ENCODE measurements at regions not wholly inside any gene's neighbourhood (a gene's known extent, or its start where the extent isn't known, plus 50 kb on each side); places are given as distances from the start of the nearest gene placed in this dataset.

- H3K27ac ChIP-seq, result peak overlapping the region in 1 of 2 donors; percentile 28
- H3K27me3 ChIP-seq, result no peaks in the 10 kb centered on the region
- peaks cover 3 to 26% of the 10 kb centered on the region in 2 donors for H3K4me1 ChIP-seq
- H3K36me3 ChIP-seq, result no peaks in the 10 kb centered on the region
- no peak overlapping the region for H3K4me3 ChIP-seq
- intact Hi-C loops (cut with DNase I), result no loop called here
- H3K9me3 ChIP-seq, result no peaks in the 10 kb centered on the region
- TF ChIP-seq CTCF (IDR thresholded peaks at IDR 0.05), result no peak
- DNase-seq (no peak), ATAC-seq (no peak)
Measured at GRCh38 chr4:153082322-153083301, 121.6 kb upstream of the TRIM2 start.

GRCh38 chr4:153083447-153083947 lies 120.7 kb upstream of the TRIM2 start:
- intact Hi-C loops (cut with DNase I), result no loop called here
- peak in 2 of 4 donors; percentile 63 to 76 for DNase-seq
- Histone ChIP-seq H3K27ac (no peak overlapping the region), H3K36me3 (no peaks in the 10 kb centered on the region), H3K4me3 (no peak overlapping the region), H3K9me3 (no peaks in the 10 kb centered on the region), H3K4me1 (peaks cover 3 to 26% of the 10 kb centered on the region in 2 donors), H3K27me3 (no peaks in the 10 kb centered on the region)
- peak; percentile 48 to 59 for TF ChIP-seq CTCF (IDR thresholded peaks at IDR 0.05)
- peak; percentile 86 for ATAC-seq

GRCh38 chr4:153084224-153084979 lies 119.8 kb upstream of the TRIM2 start:
- intact Hi-C loops (cut with DNase I), result no loop called here
- ATAC-seq (no peak), DNase-seq (no peak)
- Histone ChIP-seq H3K9me3 (no peaks in the 10 kb centered on the region), H3K4me3 (no peak overlapping the region), H3K4me1 (peaks cover 3 to 26% of the 10 kb centered on the region in 2 donors), H3K27ac (no peak overlapping the region), H3K27me3 (no peaks in the 10 kb centered on the region), H3K36me3 (no peaks in the 10 kb centered on the region)
- no peak for TF ChIP-seq CTCF (IDR thresholded peaks at IDR 0.05)

GRCh38 chr4:153084980-153085630 lies 119.1 kb upstream of the TRIM2 start:
- ATAC-seq, result peak; percentile 90

More at GRCh38 chr4:153084980-153085630, 119.1 kb upstream of the TRIM2 start:
- H3K9me3 ChIP-seq, result no peaks in the 10 kb centered on the region
- DNase-seq, result peak; percentile 66 to 94 (median 74)
- H3K4me1 ChIP-seq, result peaks cover 3 to 26% of the 10 kb centered on the region in 2 donors
- peak; percentile 95 to 96 for TF ChIP-seq CTCF (IDR thresholded peaks at IDR 0.05)
- intact Hi-C loops (cut with DNase I), result no loop called here
- H3K27ac ChIP-seq, result no peak overlapping the region
- no peak overlapping the region for H3K4me3 ChIP-seq
- H3K36me3 ChIP-seq, result no peaks in the 10 kb centered on the region
- no peaks in the 10 kb centered on the region for H3K27me3 ChIP-seq

Data from left lung (tissue), 4 donors.